GM19025 (cell line): ENCODE measurements at regions not wholly inside any gene's neighbourhood (a gene's known extent, or its start where the extent isn't known, plus 50 kb on each side); places are given as distances from the start of the nearest gene placed in this dataset.
"Not testable (repeated sequence)": the region's sequence is repeated elsewhere in the genome, so short reads cannot be mapped to it uniquely, and the experiment has no call there.

Experiments used
- ATAC-seq: cut with Tn5 transposase; IDR thresholded peaks from one replicate; pipeline ENCODE4 v1.9.1; 2021; ENCODE audit warnings: mild to moderate bottlenecking, low read depth, moderate library complexity; ENCODE audit not compliant: unreplicated experiment

GRCh38 chr22:22345781-22346180 is 101.2 kb downstream of the VPREB1 start:
- ATAC-seq, result no peak

GRCh38 chr22:22346401-22347107 is 102.0 kb downstream of the VPREB1 start:
- ATAC-seq, result no peak

GRCh38 chr22:22348127-22348814 is 103.7 kb downstream of the VPREB1 start:
- no peak for ATAC-seq

DNA sequence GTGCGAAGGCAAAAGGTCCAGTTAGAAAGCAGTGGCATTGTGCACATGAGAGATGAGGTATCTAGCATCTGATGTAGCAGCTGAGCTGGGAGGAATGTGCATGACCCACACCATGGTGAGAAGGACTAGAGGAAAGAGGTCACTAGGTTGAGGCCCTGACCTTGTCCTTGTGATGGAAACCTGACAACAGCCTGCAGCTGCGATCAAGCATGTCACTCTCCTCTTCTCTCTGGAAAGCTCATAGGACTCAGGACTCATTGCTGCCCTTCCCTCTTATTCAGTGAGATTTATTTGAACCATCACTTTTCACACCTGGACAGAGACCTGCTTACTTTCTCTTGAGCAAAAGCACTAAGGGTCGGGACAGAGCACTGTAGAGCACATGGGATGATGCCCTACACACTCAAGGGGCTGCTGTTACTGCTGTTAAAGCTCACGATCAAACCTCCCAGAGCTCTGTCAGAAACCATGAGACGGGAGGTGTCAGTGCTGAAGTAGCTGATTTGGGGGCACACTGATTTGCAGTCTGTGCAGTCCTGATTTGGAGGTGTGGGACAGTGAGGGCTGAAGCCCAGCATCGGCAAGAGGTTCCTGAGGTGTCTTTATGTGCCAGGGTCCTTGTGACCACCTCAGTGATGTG is 104.3 kb downstream of the VPREB1 start:
- ATAC-seq, result no peak

- ATAC-seq, result no peak
These were observed 104.9 kb downstream of the VPREB1 start for GRCh38 chr22:22349455-22349836.

DNA sequence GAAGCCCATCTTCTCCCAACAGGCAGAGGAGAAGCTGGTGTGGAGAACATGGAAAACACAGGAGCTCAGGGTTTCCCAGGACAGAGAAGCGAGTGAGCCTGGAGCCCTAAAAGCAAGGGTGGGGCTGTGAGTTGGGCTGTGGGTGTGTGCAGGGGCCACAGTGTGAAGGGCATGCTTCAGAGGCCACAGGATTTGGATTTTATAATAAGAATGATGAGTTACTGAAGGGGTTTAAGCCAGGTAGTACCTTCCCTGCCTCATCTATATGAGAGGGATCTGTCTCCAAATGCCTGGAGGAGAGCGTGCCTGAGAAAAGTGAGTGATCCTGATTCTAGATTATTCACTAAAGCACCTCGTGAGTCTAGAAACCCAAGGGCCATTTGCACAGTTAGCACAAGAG is 106.8 kb downstream of the VPREB1 start:
- no peak for ATAC-seq

DNA sequence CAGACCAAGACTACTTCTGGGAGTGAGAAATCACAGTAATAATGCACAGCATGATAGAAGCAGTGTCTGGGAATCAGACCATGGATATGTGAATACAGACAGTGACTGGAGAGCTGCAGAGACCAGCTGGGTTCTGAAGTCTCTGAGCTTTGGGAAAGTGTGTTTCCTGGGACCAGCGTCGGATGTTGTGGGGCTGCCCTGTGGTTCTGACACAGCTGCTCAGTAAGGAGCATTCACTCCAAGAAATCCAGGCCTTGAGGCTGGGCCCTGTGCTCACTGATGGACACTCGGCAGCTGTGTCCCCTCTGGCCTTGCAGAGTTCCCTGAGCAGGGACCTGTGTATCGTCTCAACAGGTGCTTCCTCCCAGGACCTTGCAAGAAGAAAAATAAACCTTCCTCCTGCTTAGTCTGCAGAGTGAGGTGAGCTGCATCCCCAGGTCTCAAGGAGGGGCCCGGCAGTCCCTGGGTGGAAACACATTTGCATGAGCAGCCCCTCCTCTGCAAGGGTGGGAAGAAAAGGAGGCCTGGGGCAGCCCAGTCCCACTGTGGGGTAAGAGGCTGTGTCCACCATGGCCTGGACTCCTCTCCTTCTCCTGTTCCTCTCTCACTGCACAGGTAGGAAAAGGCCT is 107.9 kb downstream of the VPREB1 start:
- no peak for ATAC-seq

- no peak for ATAC-seq
These were observed 110.7 kb downstream of the VPREB1 start for GRCh38 chr22:22355096-22355834.

DNA sequence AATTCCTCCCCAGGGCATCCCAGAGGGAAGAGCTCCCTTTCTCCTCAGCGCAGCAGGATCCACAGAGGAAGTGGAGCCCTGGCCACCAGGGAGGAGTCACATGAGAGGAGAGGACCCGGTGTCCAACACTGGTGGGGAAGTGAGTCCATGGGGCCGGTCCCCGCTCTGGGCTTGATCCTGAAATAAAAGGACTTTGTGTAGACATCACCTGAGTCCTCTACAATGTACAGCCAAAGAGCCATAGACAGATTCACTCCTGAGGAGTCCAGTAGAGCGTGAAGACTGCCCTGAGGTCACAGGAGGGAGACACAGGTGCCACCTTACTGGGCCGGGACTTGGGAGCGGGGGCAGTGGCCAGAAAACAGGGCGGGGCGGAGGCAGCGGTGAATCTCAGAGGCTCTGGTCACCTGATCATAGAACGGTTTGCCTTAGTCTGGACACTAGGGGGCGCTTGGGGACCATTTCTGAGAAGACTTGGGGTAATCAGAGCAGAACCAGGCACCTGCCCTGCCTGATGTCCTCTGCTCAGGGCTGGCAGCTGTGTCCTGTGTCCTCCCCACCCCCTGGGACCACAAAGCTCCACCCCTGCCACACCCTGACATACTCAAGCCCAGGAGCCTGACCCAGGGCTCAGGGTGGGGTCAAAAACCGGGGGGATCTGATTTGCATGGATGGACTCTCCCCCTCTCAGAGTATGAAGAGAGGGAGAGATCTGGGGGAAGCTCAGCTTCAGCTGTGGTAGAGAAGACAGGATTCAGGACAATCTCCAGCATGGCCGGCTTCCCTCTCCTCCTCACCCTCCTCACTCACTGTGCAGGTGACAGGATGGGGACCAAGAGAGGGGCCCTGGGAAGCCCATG is 112.7 kb downstream of the VPREB1 start:
- no peak for ATAC-seq

GRCh38 chr22:22358152-22358551 is 113.6 kb downstream of the VPREB1 start:
- no peak for ATAC-seq

GRCh38 chr22:22358686-22359085 is 114.1 kb downstream of the VPREB1 start:
- ATAC-seq, result no peak

DNA sequence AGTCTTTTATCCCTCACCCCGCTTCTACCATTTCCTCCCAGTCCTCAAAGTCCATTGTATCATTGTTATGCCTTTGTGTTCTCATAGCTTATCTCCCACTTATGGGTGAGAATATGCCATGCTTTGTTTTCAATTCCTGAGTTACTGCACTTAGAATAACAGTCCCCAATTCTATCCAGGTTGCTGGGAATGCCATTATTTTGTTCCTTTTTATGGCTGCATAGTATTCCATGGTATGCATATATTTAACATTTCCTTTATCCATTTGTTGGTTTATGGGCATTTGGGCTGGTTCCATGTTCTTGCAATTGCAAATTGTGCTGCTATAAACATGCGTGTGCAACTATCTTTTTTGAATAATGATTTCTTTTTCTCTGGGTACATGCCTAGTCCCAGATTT is 114.9 kb downstream of the VPREB1 start:
- ATAC-seq, result no peak

- no peak for ATAC-seq
These were observed 115.4 kb downstream of the VPREB1 start for GRCh38 chr22:22360014-22360413.

- no peak for ATAC-seq
These were observed 117.7 kb downstream of the VPREB1 start for GRCh38 chr22:22362311-22362710.

DNA sequence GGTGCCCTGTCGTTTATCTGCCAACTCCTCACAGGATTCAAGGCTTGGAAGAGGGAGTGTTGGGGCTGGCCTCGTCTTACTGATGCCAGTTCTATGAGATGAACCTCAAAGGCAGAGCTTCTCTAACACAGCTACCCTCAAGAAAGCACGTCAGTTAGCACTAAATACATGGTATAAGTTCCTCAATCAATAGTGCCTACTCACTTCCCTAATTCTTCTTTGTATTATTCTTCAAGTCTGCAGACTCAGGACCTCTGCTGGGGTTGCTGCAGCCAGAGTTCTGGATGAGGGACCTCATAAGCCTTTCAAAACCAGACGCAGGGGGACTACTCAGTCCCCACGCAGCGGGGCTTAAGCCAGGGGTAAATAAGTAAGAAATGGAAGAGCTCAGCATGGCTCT is 118.3 kb downstream of the VPREB1 start:
- no peak for ATAC-seq

- no peak for ATAC-seq
These were observed 119.6 kb downstream of the VPREB1 start for GRCh38 chr22:22364207-22364606.

DNA sequence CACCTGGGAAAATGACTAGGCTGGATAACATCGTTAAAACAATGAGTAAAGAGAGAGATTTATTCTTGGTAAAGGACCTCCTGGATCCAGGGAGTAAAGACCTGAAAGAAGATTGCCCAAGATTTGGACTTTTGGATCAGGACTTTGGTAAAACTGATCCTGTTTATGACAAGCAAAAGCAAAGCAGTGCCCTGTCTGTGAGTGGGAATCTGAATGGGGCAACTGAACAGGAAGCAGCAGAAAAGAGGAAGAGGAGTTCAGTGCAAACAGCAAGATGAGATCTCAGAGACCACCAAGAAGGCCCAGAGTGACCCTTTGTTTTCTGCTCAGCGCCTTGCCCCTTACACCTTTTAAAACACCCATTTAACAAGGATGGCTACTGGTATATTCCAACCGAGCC is 122.0 kb downstream of the VPREB1 start:
- no peak for ATAC-seq

- no peak for ATAC-seq
These were observed 123.9 kb downstream of the VPREB1 start for GRCh38 chr22:22368516-22368915.

- not testable (repeated sequence) for ATAC-seq
These were observed 124.8 kb downstream of the VPREB1 start for GRCh38 chr22:22369219-22369963.
